NT2/D1 (cell line): ENCODE measurements at regions not wholly inside any gene's neighbourhood (a gene's known extent, or its start where the extent isn't known, plus 50 kb on each side); places are given as distances from the start of the nearest gene placed in this dataset.

ENCODE experiments used
- SUZ12 ChIP-seq: IDR thresholded peaks from 2 replicates; pipeline ENCODE4 v1.6.1; 2011; ENCODE audit not compliant: insufficient read length, insufficient read depth; ENCODE audit errors: extremely low read depth
- YY1 ChIP-seq: IDR thresholded peaks from 2 replicates; pipeline ENCODE4 v1.6.1; 2011; ENCODE audit not compliant: insufficient read length, insufficient read depth

DNA sequence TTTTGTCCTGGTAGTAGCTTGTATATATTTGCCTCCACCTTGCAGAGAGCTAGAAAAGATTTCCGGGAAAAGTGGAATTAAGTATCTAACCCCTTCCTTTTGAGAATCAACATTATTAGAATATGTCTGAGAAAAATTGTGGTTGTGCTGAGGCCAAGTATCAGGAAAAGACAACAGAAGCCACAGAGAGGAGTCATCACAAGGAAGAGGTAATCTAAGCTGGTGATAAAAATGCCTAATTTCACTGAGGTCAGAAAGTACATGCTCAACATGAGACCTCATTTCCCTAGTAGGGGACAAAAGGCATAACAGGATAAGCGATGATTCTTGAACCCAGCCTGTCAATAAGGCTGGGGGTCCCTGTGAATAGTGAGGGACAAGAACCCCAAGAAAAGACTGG is 97.0 kb upstream of the PDE1C start:
- TF ChIP-seq YY1, result no peak
- TF ChIP-seq SUZ12, result no peak
